ACHN (cell line): ENCODE measurements at regions not wholly inside any gene's neighbourhood (a gene's known extent, or its start where the extent isn't known, plus 50 kb on each side); places are given as distances from the start of the nearest gene placed in this dataset.

Experiments used
- DNase-seq: peaks from one replicate; pipeline ENCODE4 v3.0.0-alpha.2; 2015
- in situ Hi-C: cut with HindIII; loops from 2 replicates; pipeline ENCODE4 v1.10.0; 2017; ENCODE audit warnings: low sequenced_read_pairs, low pct_ligation_motif_present, low pct_unique_long_range_greater_than_20kb

DNA sequence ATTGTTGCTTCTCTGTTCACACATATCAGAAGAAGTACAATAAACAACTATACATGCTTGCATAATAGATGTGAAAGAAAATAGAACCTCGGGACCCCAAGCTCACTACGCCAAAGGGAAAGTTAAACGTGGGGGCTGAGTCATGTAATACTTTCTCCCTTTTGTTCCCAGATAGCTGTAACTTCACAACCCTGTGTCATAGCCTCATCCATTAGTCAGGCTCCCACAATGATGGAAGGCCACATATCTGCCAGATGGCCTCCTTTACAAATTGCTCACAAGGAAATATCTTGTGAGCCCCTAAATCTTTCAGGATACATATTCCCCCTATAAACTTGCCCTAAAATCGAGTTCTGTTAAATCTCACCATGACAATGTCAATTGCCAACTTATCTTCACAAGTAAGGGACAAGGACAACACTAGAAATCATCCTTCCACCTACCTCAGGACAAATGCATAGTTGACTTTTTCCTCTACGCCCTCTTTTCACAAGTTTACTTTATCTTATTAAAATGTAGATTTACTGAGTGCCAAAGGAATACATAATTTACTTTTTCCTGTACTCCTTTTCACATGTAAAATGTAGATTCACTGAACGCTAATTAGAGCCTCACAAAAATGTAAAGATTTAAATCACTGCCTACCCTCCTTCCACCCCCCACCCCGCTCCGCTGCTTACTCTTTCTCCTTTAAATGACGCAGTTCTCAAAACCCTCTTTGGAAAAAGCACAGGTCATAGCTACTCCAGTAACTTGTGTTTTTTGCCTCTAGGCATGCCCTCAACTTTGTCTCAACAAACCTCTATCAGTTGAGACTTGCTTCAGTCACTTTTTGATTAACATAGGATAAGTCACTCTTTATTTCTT lies 477.1 kb downstream of the DTHD1 start:
- no peak for DNase-seq
- in situ Hi-C loops: no loop called here

DNA sequence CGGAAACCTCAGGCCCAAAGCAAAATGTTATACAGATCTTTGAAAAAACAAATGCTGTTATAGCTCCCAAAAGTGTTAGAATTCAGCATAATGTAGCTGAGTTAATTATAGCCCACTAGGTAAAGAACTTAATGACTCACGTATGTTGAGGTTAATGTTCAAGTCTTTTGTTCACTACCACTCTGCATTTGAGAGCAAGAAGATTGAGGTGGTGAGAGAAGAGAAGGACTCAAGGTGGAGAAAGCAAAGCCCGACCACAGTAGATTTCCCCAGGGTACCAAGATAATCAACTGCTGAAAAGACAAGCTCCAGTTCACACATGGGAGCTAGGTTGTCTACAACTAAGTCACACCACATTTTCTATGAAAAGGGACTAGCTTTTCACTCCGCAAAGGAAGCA lies 480.2 kb downstream of the DTHD1 start:
- in situ Hi-C loops: no loop called here
- DNase-seq: no peak

DNA sequence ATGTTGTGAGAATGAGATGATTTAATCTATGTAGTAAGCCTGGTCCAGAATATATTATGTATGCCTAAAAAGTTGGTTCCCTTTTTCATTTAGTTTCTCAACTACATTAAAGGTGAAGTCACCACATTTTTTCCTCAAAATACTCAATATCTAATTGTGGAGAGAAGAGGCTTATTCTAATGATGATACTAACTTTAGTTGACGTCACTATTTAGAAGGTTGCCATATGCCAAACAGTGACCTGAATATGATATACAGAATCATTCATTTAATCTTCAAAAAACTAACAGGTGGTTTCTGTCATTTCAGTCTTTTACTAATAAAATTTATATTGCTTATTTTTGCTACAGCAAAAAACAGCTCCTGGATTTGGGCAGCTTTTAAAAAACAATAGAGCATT lies 480.7 kb upstream of the NWD2 start:
- in situ Hi-C loops: no loop called here
- DNase-seq: no peak

DNA sequence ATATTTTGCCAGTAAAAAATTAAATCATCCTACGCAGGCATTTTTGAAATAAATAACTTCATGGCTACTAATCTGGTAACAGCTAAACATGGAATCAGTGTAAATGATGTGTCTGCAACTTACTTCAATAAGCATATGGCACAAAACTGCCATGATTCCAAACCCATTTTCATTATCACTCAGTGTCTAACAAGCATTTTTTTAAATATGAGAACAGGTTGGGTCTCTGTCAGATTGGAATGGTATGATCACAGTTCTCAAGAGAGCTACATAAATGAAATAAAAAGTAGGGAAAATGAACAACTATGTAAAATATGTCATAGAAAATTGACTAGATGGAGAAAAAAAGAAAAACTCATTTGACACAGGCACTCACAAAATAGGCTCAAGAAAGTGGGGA lies 476.9 kb upstream of the NWD2 start:
- in situ Hi-C loops: no loop called here
- no peak for DNase-seq

DNA sequence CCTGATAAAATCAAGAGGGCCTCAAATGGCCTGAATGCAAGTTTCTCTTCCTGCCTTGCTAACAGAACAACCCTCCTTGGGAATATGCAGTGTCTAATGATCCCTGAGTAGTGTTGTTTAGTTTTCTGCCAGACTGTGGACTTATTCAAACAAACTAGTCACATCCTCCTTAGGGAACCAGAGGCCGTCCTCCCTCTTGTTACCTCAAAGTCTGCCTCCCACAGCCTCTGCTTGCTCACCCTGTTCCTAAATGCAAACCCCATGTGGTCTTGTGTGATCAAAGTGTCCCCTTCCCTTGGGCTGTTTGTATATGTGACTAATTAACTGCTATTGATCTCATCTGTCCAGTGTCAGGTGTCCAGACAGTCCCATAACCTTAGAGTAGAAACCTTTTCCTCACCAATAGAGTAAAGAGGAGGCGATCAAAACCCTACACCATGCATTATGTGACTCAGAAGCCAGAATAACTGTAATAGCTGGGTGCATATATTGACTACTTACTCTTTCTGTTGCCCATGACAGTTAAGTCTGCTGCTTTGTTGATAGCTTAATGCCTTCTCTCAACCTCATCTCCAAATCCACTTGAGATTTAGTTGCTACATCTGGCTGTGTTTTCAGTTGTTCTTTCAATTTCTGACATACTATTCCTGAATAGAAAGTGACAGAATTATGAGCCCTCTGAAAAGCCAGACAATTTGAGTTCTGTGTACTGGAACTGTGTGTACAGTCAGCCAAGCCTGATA lies 473.0 kb upstream of the NWD2 start:
- in situ Hi-C loops: no loop called here
- DNase-seq: no peak

DNA sequence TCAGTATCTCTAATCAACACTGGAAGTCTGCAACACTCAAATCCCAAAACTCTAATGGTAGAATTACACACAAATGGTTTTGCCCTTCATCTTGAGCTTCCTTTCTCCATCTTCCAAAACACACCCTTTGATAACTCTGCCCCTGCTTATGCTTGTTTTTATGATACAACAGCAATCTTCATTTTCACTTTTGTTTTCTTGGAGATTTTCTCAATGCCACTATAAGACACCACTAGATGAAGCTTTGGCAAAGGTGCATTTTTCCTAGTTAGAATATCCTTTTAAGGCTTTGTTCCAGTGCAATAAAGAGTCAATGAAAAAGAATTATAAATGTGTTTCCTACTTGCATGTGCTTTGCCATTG lies 472.4 kb upstream of the NWD2 start:
- no peak for DNase-seq
- in situ Hi-C loops: no loop called here

DNA sequence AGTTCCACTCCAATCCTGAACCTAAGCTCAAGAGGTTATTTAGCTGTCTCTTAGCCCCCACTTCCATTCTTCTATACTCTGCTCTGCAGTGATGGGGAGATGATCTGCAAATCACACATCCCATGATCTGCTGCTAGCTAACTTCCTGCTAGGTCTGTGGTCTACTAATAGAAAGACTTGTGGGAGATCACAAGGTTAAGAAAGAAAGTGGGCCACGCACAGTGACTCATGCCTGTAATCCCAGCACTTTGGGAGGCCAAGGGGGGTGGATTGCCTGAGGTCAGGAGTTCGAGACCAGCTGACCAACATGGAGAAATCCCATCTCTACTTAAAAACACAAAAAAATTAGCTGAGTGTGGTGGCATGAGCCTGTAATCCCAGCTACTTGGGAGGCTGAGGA lies 471.1 kb upstream of the NWD2 start:
- in situ Hi-C loops: no loop called here
- no peak for DNase-seq

DNA sequence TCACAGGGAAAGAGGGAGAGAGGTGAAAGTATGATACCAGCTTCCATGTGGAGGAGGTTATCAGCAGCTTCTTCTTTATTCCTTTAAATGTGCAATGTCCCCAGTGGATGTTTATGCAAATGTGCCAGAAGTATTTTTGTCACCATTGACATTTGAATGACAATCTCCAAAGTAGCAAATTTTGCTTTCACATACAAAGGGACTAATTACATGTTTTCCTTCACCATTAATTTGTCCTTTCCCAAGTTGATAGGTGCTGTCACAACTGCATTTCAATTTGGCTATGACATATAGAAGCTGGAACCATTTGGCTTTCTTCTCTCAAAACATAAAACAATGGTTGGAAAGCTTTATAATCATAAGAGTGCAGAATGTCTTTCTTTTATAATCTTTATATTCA lies 469.0 kb upstream of the NWD2 start:
- in situ Hi-C loops: no loop called here
- no peak for DNase-seq

DNA sequence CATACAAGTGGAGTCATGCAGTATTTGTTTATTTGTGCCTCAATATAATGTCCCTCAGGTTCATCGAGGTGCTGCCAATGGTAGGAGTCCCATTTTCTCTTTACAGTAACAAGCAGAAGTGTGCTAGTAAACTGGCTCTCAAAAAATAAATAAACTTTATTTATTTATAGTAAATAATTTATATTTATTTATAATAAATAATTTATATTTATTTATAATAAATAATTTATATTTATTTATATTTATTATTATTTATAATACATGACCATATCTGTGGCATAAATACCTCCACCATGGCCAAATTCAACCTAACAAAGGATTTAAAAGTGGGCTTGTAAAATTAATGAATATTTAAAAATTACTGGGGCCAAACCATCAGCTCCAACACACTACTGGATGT lies 464.9 kb upstream of the NWD2 start:
- no peak for DNase-seq
- in situ Hi-C loops: no loop called here

DNA sequence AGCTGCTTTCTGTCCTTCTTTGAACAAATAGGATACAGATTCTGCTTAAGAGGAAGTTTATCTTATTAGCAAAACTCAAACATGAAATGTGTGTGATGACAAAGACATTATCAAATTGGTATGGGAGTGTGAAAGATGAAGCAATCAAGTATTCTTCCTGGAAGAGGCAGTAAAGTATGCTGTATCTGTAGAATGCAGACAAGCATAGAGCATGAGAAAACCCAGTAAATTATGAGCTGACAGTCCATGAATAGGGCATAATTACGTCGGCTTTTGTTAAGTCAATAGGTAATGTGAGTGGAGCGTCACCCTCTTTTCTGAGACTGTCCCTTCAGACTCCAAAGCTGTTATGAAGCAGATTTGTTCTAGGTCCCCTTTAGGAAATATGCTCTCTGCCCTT lies 458.6 kb upstream of the NWD2 start:
- in situ Hi-C loops: no loop called here

DNA sequence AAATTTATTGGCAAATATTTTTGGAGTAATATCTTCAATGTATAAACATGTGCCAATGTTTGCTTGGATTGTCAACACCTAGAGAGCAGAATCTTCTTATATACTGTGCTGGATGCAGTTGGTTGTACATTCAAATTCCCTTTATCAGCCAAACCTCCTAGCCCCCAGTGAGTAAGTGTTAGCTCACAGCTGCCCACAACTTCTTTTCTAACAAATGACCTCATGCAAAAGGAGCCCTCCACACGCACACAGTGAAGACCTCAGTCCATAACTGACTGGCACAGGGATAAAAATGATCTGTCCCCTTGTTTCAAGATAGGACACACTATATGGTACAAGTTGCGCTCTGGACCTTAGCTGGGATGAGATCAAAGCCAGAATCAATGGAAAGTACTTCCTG lies 458.0 kb upstream of the NWD2 start:
- no peak for DNase-seq
- in situ Hi-C loops: no loop called here

More for the DNA sequence above, 458.6 kb upstream of the NWD2 start:
- DNase-seq: no peak

DNA sequence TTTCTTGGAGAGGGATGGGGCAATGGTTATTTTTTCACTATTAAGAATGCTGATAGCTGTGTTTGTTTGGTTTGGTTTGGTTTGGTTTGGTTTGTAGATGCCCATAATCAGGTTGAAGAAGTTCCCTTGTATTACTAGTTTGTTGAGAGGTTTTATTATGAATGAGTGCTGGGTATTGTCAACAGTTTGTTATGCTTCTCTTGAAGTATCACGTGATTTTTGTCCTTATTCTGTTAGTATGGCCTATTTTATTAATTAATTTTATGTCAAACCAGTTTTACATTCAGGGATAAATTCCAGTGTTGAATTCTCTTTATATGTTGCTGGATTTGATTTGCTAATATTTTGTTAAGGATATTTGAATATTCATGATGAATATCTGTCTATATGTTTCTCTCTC lies 449.8 kb upstream of the NWD2 start:
- in situ Hi-C loops: no loop called here
- DNase-seq: no peak

DNA sequence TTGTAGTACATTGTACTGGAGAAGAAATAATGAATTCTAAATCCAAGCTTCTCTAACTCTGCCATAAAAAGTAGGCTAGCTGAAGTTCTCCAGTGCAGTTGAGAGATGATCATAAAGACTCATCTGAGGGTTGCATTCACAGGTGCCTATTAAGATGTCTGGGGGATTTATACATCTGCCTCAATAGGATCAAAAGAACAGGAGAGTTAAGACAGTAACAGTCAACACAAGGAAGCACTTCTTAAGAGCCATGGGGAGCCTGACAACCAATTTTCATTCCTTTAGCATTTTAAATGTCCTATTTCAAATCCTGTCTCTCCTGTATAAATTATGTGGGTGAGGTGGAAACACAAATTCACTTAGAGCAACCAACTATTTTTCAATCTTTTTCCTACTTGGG lies 432.4 kb upstream of the NWD2 start:
- in situ Hi-C loops: no loop called here
- no peak for DNase-seq

DNA sequence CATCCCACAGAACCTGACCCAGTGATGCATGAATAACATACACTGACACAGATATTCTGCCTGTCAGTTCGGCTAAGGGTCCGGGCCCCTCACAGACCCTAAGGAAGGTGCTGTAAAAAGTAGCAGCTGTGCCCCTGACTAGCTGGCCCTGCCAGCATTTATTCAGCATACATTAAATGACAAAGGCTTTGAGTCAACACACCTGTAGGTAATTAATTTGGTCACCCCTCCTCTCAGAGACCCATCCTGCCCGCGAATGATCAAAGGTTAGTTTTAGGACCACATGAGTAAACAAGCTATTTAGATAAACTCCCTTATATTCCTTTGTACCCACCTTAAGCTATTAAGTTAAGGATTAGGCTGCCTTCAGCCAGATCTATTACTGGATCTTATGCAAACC lies 429.0 kb upstream of the NWD2 start:
- no peak for DNase-seq
- in situ Hi-C loops: no loop called here

DNA sequence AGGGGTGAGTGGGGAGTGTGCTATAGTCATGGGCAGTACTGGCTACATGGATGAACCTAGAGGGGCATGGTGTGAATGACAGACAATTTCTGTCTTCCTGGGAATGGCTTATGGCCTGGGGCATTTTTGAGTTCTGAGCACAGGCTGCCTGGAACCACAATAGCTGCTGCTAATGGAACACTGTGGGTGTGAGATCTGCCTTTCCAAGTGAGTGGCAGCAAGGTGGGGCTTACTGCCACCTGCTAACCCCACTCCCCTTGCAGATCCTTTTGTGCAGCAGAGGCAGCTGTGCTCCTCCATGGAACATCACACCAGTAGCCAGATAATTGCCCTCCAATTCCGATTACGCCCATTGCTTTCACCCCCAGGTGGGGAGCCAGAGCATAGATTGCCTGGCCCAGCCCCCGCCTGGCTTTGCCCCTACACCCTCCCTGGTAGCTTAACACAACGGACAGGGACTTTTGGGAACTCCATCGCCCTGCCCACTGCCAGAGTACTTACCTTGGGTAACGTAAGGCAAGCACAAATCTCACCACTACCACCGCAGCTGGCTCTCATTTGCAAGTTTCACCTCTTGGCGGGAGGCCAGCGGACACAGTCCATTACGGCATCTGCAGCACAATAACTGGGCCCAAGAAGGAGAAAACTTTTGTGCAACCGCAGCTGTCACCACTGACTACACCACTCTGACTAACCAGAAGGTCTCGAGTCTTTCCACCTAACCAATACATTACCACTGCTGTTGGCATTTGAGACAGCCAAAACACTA lies 421.2 kb upstream of the NWD2 start:
- in situ Hi-C loops: no loop called here
- no peak for DNase-seq

DNA sequence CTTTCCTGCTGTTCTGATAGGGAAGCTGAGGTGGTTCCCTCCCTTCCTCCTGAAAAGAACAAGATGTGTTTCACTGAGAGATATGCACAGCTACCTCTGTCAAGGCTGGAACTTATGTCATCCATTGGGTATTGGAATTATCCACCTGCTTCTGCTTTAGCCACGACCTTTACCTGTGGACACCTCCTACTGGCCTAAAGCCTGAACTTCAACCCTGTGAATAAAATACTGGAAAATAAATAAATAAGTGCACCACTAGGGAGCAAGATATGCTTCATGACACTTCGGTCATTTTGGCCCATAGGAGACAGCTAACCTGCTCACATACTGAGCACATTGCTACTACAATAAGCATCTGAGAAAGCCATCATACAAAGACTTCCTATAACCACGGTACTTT lies 419.9 kb upstream of the NWD2 start:
- peak; percentile 1 for DNase-seq
- in situ Hi-C loops: no loop called here

DNA sequence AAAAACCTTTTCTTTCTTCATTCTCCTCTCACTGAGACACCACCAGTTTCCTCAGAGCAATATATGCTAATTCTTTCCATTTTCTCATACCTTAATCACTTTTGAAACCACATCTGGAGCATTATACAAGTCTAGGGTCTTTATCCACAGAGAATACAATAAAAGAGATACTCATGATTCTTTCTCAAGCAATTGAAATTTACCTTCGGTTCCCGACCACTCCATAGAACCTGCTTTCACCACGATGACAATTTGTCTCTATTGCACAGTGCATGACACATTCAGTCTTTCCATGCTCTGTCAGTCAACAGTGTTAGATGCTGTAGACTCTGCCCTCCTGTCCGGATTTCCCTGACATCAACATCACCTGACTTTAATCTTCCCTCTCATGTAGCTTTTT lies 409.3 kb upstream of the NWD2 start:
- DNase-seq: no peak
- in situ Hi-C loops: no loop called here

DNA sequence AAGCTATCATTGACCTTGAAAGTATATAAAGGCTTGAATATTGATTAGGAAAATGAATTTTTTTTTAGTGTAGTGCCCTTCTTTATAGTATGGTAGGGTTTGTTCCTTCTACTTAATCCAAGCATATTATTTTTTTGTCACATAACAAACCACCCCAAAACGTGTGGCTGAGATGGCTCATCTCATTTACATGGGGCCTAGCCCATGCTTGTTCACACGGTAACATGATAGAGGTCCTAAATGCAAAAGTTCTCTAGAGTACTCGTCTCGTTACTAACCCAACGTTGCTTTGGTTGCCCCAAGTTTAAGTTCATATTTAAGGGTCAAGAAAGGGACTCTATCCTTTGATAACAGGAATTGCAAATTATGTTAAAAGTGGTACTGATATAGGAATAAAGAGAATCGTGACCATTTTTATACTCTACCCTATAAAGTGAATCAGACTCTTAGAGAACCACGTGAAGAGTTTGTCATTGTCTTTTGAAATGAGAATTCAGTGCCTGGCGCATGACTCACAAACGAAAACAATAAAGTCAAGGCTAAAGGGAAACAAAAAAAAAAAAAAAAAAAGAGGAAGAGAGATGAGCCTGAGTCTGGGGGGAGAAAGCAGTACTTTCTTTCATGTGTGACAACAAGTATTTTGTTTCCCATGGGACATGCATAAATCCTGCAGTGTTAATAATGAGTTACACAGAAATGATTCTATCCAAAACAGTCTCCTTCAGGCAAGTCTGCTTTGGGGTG lies 402.8 kb upstream of the NWD2 start:
- no peak for DNase-seq
- in situ Hi-C loops: no loop called here

DNA sequence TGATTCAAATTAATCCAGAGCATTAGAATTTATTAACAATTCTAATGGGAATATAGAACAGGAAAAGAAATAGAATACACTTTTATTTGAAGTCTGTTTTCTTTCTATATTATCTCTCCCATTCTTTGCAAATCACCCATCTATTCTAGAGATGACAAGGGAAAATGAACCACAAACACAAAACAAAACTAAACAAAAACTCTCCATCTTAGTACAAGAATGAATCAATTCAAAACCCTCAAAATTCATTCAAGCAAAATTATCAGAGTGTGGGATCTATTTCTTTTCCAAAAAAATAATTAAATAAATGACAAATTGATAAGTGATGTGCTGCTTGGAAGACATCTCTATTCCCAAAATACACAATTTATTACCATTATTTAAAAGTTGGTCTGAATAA lies 400.1 kb upstream of the NWD2 start:
- in situ Hi-C loops: no loop called here

More for the DNA sequence above, 400.1 kb upstream of the NWD2 start:
- DNase-seq: no peak
